GM19452 (cell line): ENCODE measurements at regions not wholly inside any gene's neighbourhood (a gene's known extent, or its start where the extent isn't known, plus 50 kb on each side); places are given as distances from the start of the nearest gene placed in this dataset.
"Not testable (repeated sequence)": the region's sequence is repeated elsewhere in the genome, so short reads cannot be mapped to it uniquely, and the experiment has no call there.

ENCODE experiments used
- ATAC-seq: cut with Tn5 transposase; IDR thresholded peaks from one replicate; pipeline ENCODE4 v1.9.1; 2021; ENCODE audit not compliant: unreplicated experiment

DNA sequence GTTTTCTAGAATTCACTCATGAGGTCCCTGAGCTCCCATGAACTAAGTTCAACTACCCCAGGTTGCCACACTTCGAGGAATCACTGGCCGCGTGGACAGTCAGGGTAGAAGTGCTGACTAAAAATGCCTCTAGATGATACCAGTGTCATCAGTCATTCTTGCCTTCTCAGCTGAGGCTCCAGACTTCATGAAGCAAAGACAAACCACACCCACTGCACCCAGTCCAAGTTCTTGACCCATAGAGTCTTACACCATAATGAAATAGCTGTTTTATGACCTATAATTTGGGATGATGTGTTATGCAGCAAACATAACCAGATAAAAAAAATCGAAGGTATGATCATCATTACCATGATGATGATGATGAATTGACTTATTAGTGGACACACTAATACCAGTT is 632.9 kb upstream of the TLE4 start:
- ATAC-seq: no peak

- ATAC-seq: no peak
Observed at GRCh38 chr9:78939311-78940065, 632.3 kb upstream of the TLE4 start.

- no peak for ATAC-seq
Observed at GRCh38 chr9:78940121-78940855, 631.5 kb upstream of the TLE4 start.

- ATAC-seq: no peak
Observed at GRCh38 chr9:78954286-78954685, 617.5 kb upstream of the TLE4 start.

GRCh38 chr9:78958892-78959291 is 612.9 kb upstream of the TLE4 start:
- ATAC-seq: no peak

DNA sequence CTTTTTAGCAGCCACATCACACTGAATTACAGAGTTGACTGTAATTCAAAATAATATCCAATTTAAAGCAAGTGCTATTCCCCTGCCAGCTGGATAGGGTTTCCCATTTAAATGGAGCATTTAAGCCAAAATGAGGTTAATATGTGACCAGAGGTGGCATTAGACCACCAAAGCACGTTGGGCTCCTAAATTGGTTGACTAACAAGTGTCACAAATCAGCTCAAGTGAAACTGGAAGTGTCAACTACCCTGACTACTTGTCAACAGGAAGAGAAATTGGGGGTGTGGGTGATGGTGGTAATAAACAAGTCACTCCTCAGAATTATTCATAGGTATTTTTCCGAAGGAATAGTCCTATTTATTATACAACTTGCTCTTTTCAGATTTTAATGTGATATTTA is 609.6 kb upstream of the TLE4 start:
- ATAC-seq: no peak

DNA sequence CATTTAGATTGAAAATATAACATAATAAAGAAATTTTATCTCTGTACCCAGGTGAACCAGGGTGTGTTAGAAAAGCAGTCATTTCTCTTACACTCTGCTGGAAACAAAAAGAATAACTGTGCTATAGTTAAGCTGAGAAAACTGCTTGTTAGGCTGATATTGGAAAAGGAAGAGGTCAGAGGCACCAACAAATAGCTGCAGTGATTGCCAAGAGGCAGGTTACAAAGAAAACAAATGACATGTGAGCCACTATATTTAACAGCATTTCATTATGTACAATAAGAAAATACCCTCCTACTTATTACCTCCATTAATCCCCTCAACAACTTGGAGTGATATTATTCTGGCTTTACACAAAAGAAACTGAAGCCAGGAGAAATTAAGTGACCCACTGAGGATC is 607.9 kb upstream of the TLE4 start:
- ATAC-seq: no peak

GRCh38 chr9:78967596-78968217 is 604.1 kb upstream of the TLE4 start:
- no peak for ATAC-seq

GRCh38 chr9:78970375-78970774 is 601.4 kb upstream of the TLE4 start:
- ATAC-seq: no peak

DNA sequence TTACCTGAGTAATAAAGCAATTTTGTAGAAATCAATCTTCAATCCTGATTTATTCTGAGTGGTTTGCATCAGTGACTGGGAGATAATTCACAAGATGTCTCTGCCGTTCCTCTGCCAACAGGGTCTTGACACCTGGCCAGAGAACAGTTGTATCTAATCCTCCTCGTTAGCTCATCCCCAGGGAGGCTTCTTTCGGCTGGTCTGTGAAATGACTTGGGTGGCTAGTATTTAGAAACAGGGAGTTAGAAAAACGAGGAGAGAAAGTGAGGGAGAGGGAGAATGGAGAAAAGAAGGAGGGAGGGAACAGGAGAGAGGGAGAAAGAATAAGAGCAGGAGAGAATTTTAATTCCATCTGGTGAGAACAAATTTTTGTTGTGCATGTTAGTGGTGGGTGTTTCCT is 600.2 kb upstream of the TLE4 start:
- no peak for ATAC-seq

GRCh38 chr9:78972303-78972999 is 599.3 kb upstream of the TLE4 start:
- ATAC-seq: no peak

DNA sequence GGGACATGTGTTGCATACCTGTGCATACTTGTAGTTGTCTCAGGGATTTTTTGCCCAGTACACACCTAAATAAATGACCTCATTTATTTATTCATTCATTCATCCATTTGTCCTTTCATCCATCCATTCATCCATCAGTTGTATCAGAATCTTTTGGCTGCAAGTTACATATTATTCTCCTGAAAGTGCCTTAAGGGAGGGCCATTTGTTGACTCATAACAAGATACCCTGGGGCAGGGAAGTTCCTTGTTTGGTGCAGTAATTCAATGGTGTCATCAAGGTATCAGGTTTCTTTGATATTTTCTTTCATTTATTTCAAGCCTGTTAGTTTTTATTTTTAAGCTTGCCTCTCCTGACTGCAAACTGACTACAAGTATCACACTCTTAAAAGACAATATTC is 597.9 kb upstream of the TLE4 start:
- ATAC-seq: no peak

DNA sequence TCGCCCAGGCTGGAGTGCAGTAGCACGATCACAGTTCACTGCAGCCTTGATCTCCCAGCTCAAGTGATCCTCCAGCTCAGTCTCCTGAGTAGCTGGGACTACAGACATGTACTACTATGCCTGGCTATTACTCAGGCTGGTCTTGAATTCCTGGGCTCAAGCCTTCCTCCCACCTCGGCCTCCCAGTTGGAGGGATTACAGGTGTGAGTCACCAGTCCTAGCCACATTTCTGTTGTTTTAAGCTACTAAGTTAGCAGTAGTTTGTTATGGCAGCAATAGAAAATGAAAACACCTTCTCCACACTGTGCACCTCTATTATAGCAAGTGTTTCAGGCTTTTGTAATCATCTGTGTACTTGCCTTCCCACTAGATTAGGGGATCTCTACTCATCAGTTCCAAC is 588.9 kb upstream of the TLE4 start:
- no peak for ATAC-seq

DNA sequence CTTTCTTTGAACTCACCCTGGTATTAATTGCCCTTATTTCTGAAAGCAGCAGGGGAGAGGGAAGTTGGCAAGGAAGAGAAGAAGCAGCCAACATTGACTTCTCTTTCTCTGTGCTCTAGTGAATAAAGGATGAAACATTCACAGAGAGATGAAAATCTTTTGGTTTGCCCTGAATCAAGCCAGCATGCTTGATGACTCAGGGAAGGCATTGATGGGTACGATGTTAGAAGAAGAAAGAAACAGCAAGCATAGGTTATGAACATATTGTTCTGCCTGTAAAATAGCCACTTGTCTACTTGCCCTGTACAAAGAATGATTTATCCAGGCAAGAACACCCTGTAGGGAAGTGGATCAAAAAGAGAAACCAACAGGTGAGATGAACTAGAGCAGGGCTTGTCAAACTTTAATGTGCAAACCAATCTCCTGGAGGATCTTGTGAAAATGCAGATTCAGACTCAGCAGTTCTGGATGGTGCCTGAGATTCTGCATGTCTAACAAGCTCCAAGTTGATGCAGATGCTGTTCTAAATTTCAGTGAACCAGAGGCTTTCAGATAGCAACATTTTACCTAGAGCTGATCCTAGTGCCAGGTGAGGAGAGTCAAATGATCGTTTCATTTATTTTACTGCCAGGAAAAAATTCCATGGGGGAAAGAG is 586.6 kb upstream of the TLE4 start:
- ATAC-seq: no peak

GRCh38 chr9:78986446-78986845 is 585.3 kb upstream of the TLE4 start:
- ATAC-seq: no peak

DNA sequence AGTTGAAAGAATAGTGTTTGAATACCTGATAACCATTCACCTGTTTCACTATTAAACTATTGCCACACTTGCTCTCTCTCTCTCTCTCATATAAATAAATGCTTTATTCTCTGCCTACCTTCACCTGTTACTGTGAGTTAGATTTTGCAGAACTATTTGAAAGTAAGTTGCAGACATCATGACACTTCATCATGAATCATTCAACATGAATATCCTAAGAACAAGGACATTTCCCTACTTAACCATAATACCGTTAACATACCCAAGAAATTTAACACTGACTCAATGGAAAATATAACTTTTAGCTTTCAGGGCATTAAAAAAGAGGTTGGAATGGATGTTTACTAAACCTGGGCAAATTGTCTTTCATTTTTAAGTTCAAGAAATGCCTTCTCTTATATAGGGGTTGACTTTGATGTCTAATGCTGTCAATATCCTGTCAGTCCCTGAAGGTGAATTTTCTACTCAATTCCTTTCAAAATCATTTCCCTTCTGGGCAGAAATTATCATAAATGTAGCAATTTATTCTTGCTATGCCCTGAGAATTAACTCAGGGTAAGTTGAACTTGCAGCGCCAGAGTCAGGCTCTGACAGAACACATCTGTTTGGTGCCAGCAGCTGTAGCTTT is 582.6 kb upstream of the TLE4 start:
- no peak for ATAC-seq

- ATAC-seq: no peak
Observed at GRCh38 chr9:78994471-78994870, 577.3 kb upstream of the TLE4 start.

GRCh38 chr9:78994974-78995373 is 576.8 kb upstream of the TLE4 start:
- ATAC-seq: not testable (repeated sequence)

- ATAC-seq: no peak
Observed at GRCh38 chr9:78997296-78997695, 574.5 kb upstream of the TLE4 start.

- ATAC-seq: no peak
Observed at GRCh38 chr9:79000230-79001002, 571.3 kb upstream of the TLE4 start.
